LHCN-M2 (cell line): ENCODE measurements at regions not wholly inside any gene's neighbourhood (a gene's known extent, or its start where the extent isn't known, plus 50 kb on each side); places are given as distances from the start of the nearest gene placed in this dataset.
"Not testable (repeated sequence)": the region's sequence is repeated elsewhere in the genome, so short reads cannot be mapped to it uniquely, and the experiment has no call there.

Experiments used
- DNase-seq: peaks from one replicate; pipeline ENCODE4 v3.0.0-alpha.2; 2012; ENCODE audit warnings: low read depth

DNA sequence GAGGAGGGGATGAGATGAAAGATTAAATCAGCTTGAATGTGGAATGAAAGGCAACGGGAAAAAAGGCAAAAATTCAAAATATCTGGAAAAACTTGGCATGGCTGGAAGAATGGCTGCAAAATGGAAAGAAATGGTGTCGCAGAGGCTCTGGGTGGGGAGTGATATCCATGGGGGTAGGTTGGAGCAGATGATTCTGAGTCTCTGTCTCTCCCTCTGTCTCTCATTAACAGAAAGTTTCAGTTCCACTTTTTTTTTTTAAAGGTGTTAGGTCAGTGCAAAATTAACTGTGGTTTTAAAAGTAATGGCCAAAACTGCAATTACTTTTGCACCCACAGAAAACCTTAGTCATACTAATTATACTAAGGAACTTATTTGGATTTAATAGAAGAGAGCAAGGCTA lies 931.1 kb upstream of the USP9Y start:
- DNase-seq, result no peak

DNA sequence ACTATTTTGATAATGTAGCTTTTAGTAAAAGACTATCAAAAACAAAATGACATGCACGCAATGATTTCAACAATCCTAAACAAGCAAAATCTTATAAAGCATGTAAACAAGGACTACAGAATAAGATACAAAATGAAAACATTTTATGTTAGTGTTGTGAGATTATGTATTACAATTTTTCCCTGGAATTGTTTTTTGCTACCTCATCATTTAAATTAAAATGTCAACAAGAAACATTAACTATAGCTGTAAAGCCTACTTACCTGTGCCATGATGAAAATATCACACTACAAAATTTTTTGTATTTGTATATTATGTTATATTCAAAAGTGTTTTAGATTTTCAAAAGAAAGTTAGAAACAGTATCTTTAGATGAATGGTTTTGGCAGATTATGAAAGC lies 921.3 kb upstream of the USP9Y start:
- not testable (repeated sequence) for DNase-seq

DNA sequence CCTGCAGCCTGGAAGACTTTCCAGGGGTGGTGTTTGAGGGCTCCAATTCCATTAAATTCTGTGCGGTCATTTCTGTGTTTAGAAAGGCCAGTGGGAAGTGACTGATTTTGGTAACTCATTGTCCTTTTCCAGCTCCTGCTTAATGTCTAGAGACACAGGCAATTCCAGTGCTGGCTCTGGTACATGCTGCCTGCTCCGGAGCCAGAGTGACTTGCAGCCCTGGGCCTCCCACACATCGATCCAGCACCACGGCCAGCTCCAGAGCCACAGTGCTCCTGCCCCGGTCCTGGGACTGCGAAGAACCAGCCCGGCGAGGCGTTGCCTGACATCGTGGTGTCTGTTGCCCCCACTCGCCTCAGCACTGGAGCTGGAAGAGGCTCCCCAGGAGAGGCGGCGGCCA lies 912.0 kb upstream of the USP9Y start:
- peak; percentile 0 for DNase-seq

DNA sequence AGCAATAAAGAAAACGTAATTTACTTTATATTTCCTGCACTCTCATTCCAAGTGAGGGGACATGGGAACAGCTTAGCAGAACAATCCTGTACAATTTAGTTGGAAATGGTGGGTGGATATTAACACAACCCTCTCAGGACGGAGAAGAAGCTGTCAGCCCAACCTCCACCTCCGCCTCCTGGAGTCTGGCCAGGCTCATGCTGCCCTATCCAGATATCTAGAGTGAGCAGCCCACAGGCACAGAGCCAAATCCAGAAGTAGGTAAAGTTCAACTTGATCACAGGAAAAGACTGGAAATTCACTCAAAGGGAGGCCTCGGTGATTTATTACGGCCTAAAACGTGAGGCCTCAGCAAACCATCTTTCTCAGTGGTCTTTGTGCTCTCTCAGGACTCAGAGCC lies 877.3 kb upstream of the USP9Y start:
- DNase-seq, result not testable (repeated sequence)

DNA sequence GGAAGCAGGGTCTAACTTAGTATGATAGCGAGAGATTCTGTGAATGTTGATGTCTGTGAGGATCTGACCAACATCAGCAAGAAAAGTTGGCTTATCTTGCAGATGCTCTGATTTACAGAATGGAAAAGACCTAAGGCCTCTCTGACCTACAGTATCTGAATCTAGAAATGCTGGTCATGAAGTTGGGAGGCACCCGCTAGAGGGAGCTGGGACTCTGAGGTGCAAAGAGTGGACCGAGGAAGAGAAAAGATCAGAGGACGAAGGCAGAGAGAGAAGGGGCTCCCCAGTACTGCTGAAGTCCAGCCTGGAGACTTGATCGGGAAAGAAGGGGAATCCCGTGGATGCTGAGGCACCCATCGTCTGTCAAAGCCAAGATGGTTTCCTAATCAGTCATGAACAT lies 866.8 kb upstream of the USP9Y start:
- not testable (repeated sequence) for DNase-seq
